Activated CD8-positive, alpha-beta memory T cell treated with anti-CD3 and anti-CD28 coated beads, Interleukin-2, amount 50 U/mL, for 1 hour (primary cell): ENCODE measurements at regions not wholly inside any gene's neighbourhood (a gene's known extent, or its start where the extent isn't known, plus 50 kb on each side); places are given as distances from the start of the nearest gene placed in this dataset.
"Not testable (repeated sequence)": the region's sequence is repeated elsewhere in the genome, so short reads cannot be mapped to it uniquely, and the experiment has no call there.

Experiments used
- DNase-seq: peaks from one replicate; pipeline ENCODE4 v3.0.0-alpha.2; 2020; ENCODE audit errors: extremely low read depth

DNA sequence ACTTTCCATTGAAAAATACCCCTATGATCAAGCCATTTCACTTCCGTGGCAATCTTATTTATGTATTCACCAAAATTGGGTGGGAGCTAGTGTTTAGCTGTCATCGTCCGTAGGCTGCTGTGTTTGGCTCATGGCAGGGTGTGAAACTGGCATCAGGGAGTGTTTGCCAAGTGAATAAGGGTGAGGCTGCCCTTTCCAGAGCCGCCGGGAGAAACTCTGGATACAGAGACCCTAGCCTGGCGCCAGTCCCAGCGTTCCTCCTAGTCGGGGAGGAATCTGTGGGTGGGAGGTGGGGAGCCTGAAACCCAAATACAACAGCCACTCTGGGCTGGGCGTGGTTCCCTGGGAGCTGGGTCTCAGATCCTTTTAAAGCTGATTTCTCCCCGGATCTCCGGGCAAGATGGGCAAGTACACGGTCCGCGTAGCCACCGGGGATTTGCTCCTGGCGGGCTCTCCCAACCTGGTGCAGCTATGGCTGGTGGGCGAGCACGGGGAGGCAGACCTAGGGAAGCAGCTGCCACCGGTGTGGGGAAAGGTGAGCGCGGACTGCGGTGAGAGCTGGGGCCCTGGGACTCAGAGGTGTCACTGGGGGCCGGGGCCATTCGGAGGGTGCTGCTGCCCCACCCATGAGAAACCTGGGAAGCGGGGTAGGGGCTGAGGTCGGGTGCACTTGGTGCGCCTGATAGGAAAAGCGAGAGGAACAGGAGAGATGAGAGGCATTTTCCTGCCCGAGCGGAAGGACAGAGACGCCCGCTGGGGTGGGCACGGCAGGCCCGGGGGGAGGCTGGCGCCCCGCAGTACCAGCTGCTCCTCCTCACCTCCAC, 62.1 kb upstream of the TEKT1 start:
- no peak for DNase-seq

DNA sequence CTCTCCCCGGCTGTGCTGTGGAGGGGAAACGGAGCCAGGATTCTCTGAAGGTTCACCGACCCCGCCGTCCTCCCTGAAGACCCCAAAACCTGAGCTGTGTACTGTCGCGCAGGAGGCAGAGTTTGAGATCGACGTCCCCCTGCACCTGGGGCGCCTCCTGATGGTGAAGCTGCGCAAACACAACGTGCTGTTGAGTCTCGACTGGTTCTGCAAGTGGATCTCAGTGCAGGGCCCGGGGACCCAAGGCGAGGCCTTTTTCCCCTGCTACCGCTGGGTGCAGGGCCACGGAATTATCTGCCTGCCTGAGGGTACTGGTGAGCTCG, 62.6 kb upstream of the TEKT1 start:
- DNase-seq = no peak

DNA sequence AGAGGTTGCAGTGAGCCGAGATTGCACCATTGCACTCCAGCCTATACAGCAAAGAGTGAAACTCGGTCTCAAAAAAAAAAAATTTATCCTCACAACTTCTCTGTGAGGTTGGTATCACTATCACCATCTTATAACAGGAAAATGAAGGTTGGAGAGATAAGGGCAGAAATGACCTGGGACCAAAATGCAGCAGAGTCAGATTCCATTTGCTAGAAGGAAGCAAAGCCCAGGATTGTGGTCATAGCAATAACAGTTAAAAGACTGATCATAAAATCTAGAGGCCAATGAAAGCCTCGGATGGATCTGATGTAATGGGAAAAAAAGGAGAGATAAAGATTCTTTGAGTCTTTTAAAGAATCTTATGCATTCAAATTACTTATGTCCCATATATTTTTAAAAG, 69.6 kb upstream of the TEKT1 start:
- no peak for DNase-seq

DNA sequence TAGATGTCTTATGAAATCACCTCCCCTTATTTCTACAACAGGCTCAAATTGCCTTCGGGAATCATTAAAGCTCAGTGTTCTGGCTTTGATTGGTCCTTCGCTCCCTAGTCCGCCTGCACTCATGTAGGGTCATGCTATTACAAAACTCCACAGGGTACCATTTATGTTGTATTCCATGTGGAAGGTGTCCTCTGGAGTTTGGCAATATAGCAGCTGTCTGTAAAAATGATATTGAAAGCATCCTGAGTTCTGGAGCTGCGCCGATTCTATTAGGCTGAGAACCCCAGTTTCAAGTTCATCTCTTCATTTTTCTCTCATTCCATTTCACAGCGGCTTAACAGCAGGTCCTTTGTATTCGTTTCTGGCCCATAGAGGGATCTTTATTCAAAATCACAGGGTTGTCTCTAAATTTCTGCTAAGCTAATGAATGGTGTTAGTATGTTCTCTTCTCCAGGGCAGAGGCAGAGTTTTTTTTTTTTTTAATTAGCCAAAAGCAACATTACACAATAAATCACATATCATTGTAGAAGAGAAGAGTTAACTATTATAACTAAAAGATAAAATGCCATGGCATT, 71.9 kb upstream of the TEKT1 start:
- DNase-seq = no peak

DNA sequence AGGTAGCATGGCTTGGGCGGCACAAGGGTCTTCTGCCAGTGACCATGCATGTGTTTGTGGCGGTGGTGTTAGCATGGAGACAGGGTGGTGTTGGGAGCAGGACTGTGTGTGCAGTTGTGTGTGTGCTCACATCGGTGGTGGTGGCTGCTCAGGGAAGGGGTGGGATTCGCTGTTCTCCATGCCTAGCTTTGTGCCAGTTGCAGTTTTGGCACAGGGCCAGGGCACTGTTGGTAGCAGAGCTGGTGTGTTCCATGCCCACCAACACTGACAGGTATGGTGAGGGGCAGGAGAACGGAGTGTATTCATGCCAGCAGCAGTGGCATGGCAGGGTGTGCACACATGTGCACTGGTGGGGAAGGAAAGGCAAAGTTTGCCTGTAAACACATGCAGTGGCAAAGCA, 77.3 kb upstream of the TEKT1 start:
- DNase-seq = no peak

DNA sequence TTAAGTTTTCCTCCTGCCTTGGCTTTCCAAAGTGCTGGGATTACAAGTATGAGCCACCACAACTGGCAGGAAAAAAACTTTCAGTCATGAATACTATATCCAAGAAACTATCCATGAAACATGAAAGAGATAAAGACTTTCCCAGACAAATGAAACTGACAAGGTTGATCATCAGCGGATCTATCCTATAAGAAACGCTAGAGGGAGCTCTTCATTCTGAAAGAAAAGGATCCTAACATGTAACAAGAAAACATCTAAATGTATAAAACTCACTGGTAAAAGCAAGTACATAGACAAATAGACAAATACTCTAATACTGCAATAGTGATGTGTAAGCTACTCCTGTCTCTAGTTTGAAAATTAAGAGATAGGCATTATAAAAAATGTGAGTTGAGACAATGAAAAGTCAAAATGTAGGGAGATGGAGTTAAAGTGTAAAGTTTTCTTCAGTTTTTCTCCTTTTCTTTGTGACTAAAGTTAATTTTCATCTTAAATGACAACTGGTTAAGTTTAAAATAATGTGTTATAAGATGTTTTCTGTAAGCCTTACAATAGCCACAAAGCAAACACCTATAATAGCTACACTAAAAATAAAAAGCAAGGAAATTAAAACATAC, 79.6 kb upstream of the TEKT1 start:
- no peak for DNase-seq

DNA sequence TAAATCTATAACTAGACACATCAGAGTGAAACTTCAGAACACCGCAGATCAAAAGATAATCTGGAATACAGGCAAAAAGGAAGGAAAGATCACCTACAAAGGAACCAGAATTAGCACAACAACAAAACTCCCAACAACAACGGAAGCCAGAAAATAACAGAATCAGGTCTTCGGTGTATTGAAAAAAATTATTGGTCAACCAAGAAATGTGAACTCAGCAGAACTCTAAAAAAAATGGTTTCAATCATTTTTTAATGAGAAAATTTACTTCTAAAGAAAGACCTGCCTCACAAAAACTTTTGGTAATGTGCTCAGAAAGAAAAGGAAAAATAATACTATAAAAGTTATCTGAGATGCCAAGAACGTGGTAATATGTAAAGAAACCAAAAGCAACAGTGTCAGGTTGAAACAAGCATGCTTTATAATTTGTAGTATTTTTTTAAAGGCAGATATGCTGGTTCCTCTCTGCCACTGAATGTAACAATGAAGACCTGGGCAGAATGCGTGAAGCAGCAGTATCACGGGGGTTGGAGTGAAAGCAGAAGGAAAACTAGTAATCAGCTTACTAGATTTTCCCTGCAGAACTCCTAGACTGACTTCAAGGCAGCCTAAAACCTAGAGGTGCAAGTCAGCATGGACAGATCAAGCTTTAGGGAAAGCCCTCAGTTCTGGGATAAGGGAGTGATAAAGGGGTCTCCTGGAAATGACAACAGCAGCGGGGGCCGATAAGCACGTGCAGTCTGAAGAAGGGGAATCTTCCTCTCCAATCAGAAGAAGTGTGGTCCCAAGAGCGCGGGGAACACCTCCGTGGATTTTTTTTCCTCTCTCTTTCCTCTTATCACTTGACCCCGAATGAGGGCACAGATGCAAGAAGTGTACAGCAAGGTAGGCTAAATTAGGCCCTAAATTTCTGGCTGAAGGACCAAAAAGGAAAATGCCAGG, 80.9 kb upstream of the TEKT1 start:
- no peak for DNase-seq

DNA sequence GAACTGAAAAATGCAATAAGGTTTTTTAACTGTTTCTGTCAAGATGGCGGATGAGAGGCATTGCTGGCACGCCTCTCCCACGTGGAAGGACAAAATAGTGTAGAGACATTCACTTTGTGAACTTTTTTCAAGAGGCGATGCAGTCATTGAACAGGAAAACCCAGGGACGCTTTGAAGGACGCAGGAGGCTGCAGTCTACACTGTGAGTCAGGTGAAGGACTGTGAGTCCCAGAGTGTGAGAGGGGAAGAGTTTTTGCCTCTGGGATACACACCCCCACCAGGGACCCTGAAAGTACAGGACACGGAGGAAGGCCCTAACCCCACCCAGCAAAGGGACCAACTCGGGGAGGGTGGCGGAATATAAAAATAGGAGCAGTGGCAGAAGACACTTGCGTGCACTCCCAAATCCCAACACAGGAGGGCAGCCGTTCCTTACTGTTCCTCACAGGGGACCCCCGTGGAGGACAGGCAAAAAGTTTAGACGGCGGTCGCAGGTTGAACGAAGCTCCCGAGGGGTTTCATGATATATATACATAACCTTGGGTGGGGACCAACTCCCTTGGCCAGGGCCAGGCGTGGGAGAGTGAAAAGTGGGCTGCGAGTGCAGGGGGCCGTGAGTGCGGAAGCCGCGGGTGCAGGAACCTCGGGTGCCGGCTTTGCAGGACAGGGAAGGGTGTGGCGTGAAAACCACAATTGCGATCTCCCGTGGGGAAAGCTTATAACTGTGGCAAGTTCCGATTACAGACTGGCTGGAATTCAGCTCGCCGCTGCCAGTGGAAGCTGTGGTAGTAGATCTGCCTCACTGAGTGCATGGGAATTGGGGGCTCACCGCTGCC, 82.0 kb upstream of the ALOX12 start:
- DNase-seq = peak; percentile 45

DNA sequence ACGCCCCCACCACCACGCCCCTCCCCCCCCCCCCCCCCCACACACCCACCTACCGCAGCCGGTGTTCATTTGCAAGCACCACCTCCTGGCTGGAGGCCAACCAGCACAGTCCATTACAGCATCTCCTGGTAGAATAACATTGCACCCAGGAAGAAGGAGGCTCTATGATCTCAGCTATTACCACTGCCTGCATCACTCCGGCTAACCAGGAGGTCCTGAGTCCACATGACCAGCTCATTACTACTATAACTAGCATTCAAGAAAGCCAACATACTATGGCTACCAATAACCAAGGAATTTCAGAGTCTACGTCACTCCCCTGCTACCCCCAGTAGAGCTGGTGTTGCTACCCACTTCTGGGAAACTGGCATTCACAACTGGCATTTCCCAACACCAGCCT, 81.1 kb upstream of the ALOX12 start:
- DNase-seq = no peak

DNA sequence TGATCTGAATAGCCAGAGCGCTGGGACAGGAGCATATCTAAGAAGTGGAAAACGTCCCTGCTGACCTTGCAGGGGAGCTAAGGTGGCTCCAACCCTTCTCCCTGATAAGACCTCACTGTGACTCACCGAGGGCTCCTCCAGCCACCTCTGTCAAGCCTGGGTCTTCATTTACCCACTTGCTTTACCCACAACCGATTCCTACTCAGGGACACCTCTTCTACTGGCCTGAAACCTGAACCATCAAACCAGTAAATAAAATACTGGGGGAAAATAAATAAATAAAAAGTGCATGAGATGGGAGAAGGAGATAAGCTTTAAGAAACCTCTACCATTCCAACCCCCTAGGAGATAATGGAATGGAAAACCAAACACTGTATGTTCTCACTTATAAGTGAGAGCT, 80.2 kb upstream of the ALOX12 start:
- no peak for DNase-seq

DNA sequence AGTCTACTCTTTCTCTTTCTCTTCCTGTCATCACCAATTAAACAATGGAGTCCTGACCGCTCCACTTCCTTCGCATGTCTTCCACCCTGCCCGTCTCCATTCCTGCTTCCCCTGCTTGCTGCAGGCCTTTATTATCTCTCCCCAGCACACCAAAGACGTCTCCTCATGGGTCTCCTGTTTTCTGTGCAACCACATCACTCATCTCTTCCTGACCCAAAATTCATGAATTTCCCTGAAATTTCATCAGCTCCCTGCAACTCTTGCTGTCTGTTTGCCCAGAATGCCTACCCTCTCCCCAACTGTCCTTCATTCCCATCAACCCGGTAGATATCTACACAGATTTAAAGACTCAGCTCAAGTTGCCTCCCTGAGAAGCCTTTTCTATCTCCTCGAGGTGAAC, 76.7 kb upstream of the ALOX12 start:
- no peak for DNase-seq

DNA sequence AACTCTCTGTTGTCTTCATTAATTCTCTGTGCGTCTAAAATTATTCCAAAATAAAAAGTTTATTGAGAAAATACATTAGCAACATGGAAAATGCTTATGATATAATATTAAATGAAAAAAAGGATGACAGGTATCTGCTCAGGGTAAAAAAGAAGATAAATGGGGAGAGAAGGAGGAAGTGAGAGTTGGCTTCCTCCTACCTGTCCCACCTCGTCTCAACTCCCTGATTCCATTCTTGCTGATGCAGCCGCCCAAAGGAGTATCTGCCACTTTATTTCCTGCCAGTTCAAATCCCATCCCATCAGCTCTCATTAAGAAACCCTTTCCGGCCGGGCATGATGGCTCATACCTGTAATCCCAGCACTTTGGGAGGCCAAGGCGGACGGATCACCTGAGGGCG, 72.5 kb upstream of the ALOX12 start:
- DNase-seq = no peak

DNA sequence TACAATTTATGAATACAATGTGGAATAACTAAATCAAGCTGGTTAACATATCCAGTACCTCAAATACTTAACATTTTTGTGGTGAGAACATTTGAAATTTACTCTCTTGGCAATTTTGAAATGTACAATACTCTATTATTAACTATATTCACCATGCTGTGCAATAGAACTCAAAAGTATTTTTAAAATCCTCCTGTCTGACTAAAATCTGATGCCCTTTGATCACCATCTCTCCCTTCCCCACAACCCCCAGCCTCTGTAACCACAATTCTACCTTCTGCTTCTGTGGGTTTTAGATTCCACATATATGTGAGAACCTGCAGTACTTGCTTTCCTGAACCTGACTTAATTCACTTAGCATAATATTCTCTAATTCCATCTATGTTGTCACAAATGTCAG, 71.6 kb upstream of the ALOX12 start:
- no peak for DNase-seq

DNA sequence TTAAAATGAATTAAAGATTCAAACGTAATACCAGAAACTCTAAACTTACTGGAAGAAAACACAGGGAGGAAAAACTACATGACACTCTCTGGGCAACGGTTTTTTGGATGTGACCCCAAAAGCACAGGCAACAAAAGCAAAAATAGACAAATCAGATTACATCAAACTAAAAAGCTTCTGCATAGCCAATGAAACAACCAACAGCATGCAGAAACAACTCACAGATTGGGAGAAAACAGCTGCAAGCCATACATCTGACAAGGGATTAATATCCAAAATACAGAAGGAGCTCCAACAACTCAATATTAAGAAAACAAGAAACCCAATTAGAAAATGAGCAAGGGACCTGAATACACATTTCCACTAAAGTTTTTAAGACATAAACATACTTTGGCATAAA, 69.2 kb upstream of the ALOX12 start:
- no peak for DNase-seq

DNA sequence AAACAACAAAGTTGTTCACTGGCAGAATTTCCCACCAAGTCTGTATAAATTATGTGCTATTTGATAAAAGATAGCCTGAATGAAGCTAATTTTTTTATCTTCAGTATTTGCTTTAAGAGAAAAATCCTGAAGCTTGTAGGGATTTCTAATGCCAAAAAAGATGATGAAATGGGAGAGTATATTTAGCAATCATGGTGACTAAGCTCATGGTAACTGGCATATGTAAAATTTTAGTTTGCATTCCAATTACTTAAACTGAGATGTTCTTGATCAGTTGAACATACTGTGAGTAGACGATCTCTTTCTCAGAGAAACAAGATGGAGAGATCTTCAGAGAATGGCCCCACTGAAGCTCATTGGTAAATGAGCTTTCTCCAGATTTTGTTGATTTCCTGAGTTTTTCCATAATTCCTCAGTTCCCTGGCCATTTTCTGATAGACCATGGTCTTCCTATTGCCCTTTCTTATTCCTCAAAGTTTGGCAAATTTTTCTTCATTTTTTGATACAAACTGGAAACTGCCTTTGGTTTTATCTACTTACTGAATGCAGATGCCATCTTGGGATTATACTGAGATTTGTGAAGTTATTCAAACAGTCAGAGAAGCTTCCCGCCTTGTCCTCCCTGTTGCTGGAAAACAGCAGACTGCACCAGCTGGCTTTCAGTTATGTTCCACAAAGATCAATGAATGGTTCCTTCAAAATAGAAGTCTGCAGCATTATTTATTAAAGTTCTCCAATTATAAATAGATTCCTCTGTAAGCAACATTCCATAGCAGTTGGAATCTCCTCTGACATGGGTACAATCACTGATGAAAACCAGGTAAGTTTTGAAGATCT, 68.3 kb upstream of the ALOX12 start:
- no peak for DNase-seq

DNA sequence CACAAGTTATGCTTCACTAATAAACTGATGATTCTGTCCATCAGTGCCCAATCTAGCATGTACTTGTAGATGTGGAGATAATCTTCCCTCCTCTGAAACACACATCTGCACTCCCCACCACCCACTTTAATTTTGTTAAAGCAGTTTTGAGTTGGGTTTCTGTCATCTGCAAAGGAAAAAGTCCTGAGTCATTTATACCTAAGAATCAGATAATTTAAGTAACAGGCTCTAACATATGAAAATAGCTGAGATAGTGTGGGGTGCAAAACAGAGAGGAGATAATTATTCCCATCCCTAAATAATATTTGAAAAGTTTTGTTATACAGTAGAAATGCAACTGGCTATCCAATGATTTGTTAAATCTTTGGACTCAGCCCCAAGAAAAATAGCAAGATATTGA, 67.7 kb upstream of the ALOX12 start:
- no peak for DNase-seq

DNA sequence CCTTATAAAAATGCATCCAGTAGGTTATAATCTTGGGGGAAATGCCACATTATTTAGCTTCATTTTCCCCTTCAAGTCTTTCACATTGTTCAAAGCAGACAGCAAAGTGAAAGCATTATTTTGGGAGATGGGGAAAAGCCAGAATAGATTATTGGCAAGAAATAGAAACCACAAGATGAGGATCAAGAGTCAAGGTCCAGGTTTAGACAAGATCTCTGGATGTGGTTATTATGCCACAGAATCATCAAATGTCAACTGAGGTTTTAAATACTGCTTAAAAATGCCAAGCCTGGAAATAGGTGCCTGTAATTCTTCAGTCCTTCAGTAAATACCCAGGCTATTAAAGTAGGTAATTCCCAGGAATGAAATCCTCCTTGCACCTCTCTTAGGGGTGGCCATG, 65.1 kb upstream of the ALOX12 start:
- DNase-seq = no peak

DNA sequence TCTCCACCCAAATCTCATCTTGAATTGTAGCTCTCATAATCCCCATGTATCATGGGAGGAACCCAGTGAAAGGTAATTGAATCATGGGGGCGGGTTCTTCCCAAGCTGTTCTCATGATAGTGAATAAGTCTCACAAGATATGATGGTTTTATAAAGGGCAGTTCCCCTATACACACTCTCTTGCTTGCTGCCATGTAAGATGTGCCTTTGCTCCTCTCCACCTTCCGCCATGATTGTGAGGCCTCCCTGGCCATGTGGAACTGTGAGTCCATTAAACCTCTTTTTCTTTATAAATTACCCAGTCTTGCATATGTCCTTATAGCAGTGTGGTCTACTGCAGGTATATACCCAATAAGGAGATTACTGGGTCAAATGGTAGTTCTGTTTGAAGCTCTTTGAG, 61.3 kb upstream of the ALOX12 start:
- DNase-seq = not testable (repeated sequence)

DNA sequence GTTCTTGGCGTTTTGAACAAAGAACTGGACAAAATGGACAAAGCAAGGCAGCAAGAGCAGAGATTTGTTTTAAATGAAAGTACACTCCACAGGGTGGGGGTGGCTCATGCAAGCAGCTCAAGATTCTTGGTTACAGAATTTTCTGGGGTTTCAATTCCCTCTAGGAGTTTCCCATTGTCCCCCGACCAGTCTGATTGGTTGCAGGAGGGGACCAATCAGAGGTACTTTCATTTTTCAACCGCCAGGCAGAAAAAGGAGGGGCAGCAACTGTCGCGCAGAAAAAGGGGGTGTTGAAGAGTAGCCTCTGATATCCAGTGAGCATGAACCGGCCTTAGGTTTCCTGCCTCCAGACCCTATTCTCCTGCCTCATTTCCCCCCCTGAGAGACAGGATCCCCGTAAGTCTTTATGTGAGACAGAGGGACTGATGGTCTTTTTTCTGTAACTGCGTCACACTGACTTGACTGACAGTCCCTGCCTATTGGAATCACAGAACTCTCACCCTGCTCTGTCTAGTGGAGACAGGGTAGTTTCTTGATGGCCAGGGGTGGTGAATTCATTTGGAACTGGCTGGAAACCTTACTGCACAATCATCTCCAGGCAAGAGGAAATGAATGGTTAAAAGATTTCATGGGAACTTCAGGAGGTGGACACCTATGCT, 59.4 kb upstream of the ALOX12 start:
- DNase-seq = no peak

DNA sequence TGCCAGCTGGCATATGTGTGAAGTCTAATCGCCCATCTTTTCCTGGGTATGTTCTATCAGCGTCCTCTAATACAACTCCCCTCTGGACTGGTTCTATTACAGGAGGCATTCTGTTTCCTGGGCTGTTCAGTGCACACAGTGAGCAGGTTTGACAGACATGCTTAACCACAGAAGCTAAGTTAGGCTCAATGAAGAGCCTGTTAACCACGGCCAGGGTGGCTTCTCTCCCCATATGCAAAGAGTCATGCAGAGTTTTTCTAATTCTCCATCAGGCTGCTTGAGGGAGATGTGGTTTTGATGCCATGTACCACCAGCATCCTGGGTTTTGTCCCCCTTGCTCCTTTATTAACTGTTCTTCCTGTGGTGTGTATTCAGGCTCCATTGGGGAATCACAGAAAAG, 57.2 kb upstream of the ALOX12 start:
- no peak for DNase-seq
